ENCODE measurements at regions not wholly inside any gene's neighbourhood (a gene's known extent, or its start where the extent isn't known, plus 50 kb on each side); places are given as distances from the start of the nearest gene placed in this dataset.

GRCh38 chr3:20852712-20853111 lies 666.7 kb upstream of the SGO1 start:
- Histone ChIP-seq H3K9me2 (replicated peaks; ENCODE audit: low read depth, low read length) (no peaks in the 10 kb centered on the region), H3K27me3 (ENCODE audit: insufficient read depth, low read length, poor library complexity, severe bottlenecking) (no peaks in the 10 kb centered on the region), H3K4me3 (ENCODE audit: low read length, poor library complexity, severe bottlenecking) (no peak overlapping the region), H2AFZ (ENCODE audit: low read length) (no peak overlapping the region), H3F3A (ENCODE audit: low read depth) (no peaks in the 10 kb centered on the region), H3K9ac (ENCODE audit: low read depth, low read length, poor library complexity, severe bottlenecking) (no peak overlapping the region), H3K4me1 (ENCODE audit: insufficient read depth, low read length, poor library complexity, severe bottlenecking) (no peaks in the 10 kb centered on the region), H4K20me1 (ENCODE audit: insufficient read depth, low read length, poor library complexity, severe bottlenecking) (no peaks in the 10 kb centered on the region), H3K9me3 (ENCODE audit: insufficient read depth, low read depth, low read length) (no peaks in the 10 kb centered on the region), H3K4me2 (ENCODE audit: low read depth, low read length, poor library complexity, severe bottlenecking) (no peak overlapping the region), H3K36me3 (ENCODE audit: insufficient read depth, low read length) (no peaks in the 10 kb centered on the region), H3K79me2 (ENCODE audit: insufficient read depth, low read length) (no peaks in the 10 kb centered on the region)
- TF ChIP-seq EZH2phosphoT487 (IDR thresholded peaks at IDR 0.05; ENCODE audit: borderline replicate concordance) (no peak), CTCF (conservative IDR thresholded peaks at IDR 0.05; ENCODE audit: low read length) (no peak)

- H3F3A ChIP-seq (ENCODE audit: low read depth), result no peaks in the 10 kb centered on the region
- no peaks in the 10 kb centered on the region for H4K20me1 ChIP-seq (ENCODE audit: insufficient read depth, low read length, poor library complexity, severe bottlenecking)
- no peaks in the 10 kb centered on the region for H3K9me3 ChIP-seq (ENCODE audit: insufficient read depth, low read depth, low read length)
- H3K9ac ChIP-seq (ENCODE audit: low read depth, low read length, poor library complexity, severe bottlenecking), result no peak overlapping the region
- H3K4me2 ChIP-seq (ENCODE audit: low read depth, low read length, poor library complexity, severe bottlenecking), result no peak overlapping the region
- H3K79me2 ChIP-seq (ENCODE audit: insufficient read depth, low read length), result no peaks in the 10 kb centered on the region
- H3K36me3 ChIP-seq (ENCODE audit: insufficient read depth, low read length), result no peaks in the 10 kb centered on the region
- H2AFZ ChIP-seq (ENCODE audit: low read length), result no peak overlapping the region
- no peaks in the 10 kb centered on the region for H3K27me3 ChIP-seq (ENCODE audit: insufficient read depth, low read length, poor library complexity, severe bottlenecking)
- no peak overlapping the region for H3K4me3 ChIP-seq (ENCODE audit: low read length, poor library complexity, severe bottlenecking)
- H3K9me2 ChIP-seq (replicated peaks; ENCODE audit: low read depth, low read length), result no peaks in the 10 kb centered on the region
- TF ChIP-seq EZH2phosphoT487 (IDR thresholded peaks at IDR 0.05; ENCODE audit: borderline replicate concordance) (no peak), CTCF (conservative IDR thresholded peaks at IDR 0.05; ENCODE audit: low read length) (no peak)
- H3K4me1 ChIP-seq (ENCODE audit: insufficient read depth, low read length, poor library complexity, severe bottlenecking), result no peaks in the 10 kb centered on the region
Observed at GRCh38 chr3:20849975-20850374, 664.0 kb upstream of the SGO1 start.

- TF ChIP-seq CTCF (conservative IDR thresholded peaks at IDR 0.05; ENCODE audit: low read length) (no peak), EZH2phosphoT487 (IDR thresholded peaks at IDR 0.05; ENCODE audit: borderline replicate concordance) (no peak)
- H3F3A ChIP-seq (ENCODE audit: low read depth), result no peaks in the 10 kb centered on the region
- H4K20me1 ChIP-seq (ENCODE audit: insufficient read depth, low read length, poor library complexity, severe bottlenecking), result no peaks in the 10 kb centered on the region
- no peaks in the 10 kb centered on the region for H3K27me3 ChIP-seq (ENCODE audit: insufficient read depth, low read length, poor library complexity, severe bottlenecking)
- no peak overlapping the region for H3K9ac ChIP-seq (ENCODE audit: low read depth, low read length, poor library complexity, severe bottlenecking)
- no peaks in the 10 kb centered on the region for H3K9me3 ChIP-seq (ENCODE audit: insufficient read depth, low read depth, low read length)
- no peaks in the 10 kb centered on the region for H3K4me1 ChIP-seq (ENCODE audit: insufficient read depth, low read length, poor library complexity, severe bottlenecking)
- H3K36me3 ChIP-seq (ENCODE audit: insufficient read depth, low read length), result no peaks in the 10 kb centered on the region
- H3K4me2 ChIP-seq (ENCODE audit: low read depth, low read length, poor library complexity, severe bottlenecking), result no peak overlapping the region
- H3K79me2 ChIP-seq (ENCODE audit: insufficient read depth, low read length), result no peaks in the 10 kb centered on the region
- no peak overlapping the region for H3K4me3 ChIP-seq (ENCODE audit: low read length, poor library complexity, severe bottlenecking)
- H2AFZ ChIP-seq (ENCODE audit: low read length), result no peak overlapping the region
- H3K9me2 ChIP-seq (replicated peaks; ENCODE audit: low read depth, low read length), result no peaks in the 10 kb centered on the region
Observed at GRCh38 chr3:20846832-20847231, 660.8 kb upstream of the SGO1 start.

Measured in Loucy (cell line).